ENCODE measurements at regions not wholly inside any gene's neighbourhood (a gene's known extent, or its start where the extent isn't known, plus 50 kb on each side); places are given as distances from the start of the nearest gene placed in this dataset.

DNA sequence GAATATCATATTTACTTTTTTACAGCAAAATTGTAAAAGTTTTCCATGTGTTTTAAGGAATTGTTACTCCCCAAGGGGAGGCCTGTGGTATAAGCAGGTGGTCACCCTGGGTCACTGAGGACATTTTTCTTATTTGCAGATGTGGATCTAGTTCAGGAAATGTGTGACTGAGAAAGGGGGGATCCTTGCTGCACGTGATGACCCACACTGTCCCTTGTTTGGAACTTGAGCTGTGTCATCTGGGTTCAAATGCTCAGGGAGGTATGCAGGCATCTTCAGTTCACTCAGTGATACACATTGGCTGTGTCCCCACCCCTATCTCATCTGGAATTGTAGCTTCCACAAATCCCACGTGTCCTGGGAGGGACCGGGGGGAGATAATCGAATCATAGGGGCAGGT lies 431.9 kb upstream of the CDH4 start:
- TF ChIP-seq TOX (CRISPR knock-in tag; IDR thresholded peaks at IDR 0.05; ENCODE audit: borderline replicate concordance), result no peak
- TF ChIP-seq RARB (CRISPR knock-in tag; IDR thresholded peaks at IDR 0.05), result no peak
- TF ChIP-seq ARNTL (CRISPR knock-in tag; IDR thresholded peaks at IDR 0.05; ENCODE audit: borderline replicate concordance, low read depth), result no peak
- TF ChIP-seq, protein P1, sequence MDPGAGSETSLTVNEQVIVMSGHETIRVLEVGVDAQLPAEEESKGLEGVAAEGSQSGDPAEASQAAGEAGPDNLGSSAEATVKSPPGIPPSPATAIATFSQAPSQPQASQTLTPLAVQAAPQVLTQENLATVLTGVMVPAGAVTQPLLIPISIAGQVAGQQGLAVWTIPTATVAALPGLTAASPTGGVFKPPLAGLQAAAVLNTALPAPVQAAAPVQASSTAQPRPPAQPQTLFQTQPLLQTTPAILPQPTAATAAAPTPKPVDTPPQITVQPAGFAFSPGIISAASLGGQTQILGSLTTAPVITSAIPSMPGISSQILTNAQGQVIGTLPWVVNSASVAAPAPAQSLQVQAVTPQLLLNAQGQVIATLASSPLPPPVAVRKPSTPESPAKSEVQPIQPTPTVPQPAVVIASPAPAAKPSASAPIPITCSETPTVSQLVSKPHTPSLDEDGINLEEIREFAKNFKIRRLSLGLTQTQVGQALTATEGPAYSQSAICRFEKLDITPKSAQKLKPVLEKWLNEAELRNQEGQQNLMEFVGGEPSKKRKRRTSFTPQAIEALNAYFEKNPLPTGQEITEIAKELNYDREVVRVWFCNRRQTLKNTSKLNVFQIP (CRISPR knock-in tag; IDR thresholded peaks at IDR 0.05; ENCODE audit: borderline replicate concordance, low read depth), result no peak
- TF ChIP-seq ESRRG (CRISPR knock-in tag; IDR thresholded peaks at IDR 0.05), result no peak
- no peak for TF ChIP-seq ZC3H10 (CRISPR knock-in tag; IDR thresholded peaks at IDR 0.05)
